Mesothelial cell of epicardium (in vitro differentiated cells): ENCODE measurements at regions not wholly inside any gene's neighbourhood (a gene's known extent, or its start where the extent isn't known, plus 50 kb on each side); places are given as distances from the start of the nearest gene placed in this dataset.

Experiments
- DNase-seq, 2 experiments: peaks; one replicate each; pipeline ENCODE4 v3.0.0; 2021; ENCODE audit warnings: low spot score in 2 of 2; ENCODE audit not compliant: unreplicated experiment in 2 of 2
- H3K27ac Mint-ChIP-seq: 2 replicates; pipeline ENCODE4 v1.8.0; 2021; ENCODE audit warnings: mixed read lengths
- H3K27me3 Mint-ChIP-seq: 2 replicates; pipeline ENCODE4 v1.8.0; 2021; ENCODE audit warnings: low read depth, mixed read lengths
- H3K36me3 Mint-ChIP-seq: 2 replicates; pipeline ENCODE4 v1.8.0; 2021; ENCODE audit warnings: mixed read lengths
- H3K4me1 Mint-ChIP-seq: 2 replicates; pipeline ENCODE4 v1.8.0; 2021; ENCODE audit warnings: mixed read lengths
- H3K4me3 Mint-ChIP-seq: 2 replicates; pipeline ENCODE4 v1.8.0; 2021; ENCODE audit warnings: mild to moderate bottlenecking, moderate library complexity, mixed read lengths
- H3K9me3 Mint-ChIP-seq: 2 replicates; pipeline ENCODE4 v1.8.0; 2021; ENCODE audit warnings: mixed read lengths
- CTCF ChIP-seq: fragments of 200-600 bp; sonication (generic); IDR thresholded peaks from one replicate; pipeline ENCODE4 v1.5.0; 2021; ENCODE audit warnings: antibody characterized with exemption; ENCODE audit not compliant: unreplicated experiment

GRCh38 chr1:170273291-170274130, 127.8 kb downstream of the NTMT2 start:
- DNase-seq, result no peak
- Mint-ChIP-seq H3K27me3 (no peaks in the 10 kb centered on the region), H3K4me1 (no peaks in the 10 kb centered on the region), H3K4me3 (no peak overlapping the region), H3K27ac (no peak overlapping the region), H3K9me3 (no peaks in the 10 kb centered on the region), H3K36me3 (no peaks in the 10 kb centered on the region)
- TF ChIP-seq CTCF, result no peak

- H3K9me3 Mint-ChIP-seq, result peaks cover 3% of the 10 kb centered on the region
- no peaks in the 10 kb centered on the region for H3K4me1 Mint-ChIP-seq
- no peak overlapping the region for H3K27ac Mint-ChIP-seq
- TF ChIP-seq CTCF, result no peak
- no peak overlapping the region for H3K4me3 Mint-ChIP-seq
- no peaks in the 10 kb centered on the region for H3K27me3 Mint-ChIP-seq
- no peaks in the 10 kb centered on the region for H3K36me3 Mint-ChIP-seq
- DNase-seq, result no peak
Measured at GRCh38 chr1:170274131-170274501, 128.4 kb downstream of the NTMT2 start.

- no peak for DNase-seq
- H3K4me1 Mint-ChIP-seq, result no peaks in the 10 kb centered on the region
- H3K36me3 Mint-ChIP-seq, result no peaks in the 10 kb centered on the region
- no peaks in the 10 kb centered on the region for H3K27me3 Mint-ChIP-seq
- H3K4me3 Mint-ChIP-seq, result no peak overlapping the region
- H3K27ac Mint-ChIP-seq, result no peak overlapping the region
- peaks cover 6% of the 10 kb centered on the region for H3K9me3 Mint-ChIP-seq
- TF ChIP-seq CTCF, result no peak
Measured at GRCh38 chr1:170277985-170278384, 132.2 kb downstream of the NTMT2 start.

- no peak overlapping the region for H3K27ac Mint-ChIP-seq
- DNase-seq, result no peak
- H3K4me1 Mint-ChIP-seq, result no peaks in the 10 kb centered on the region
- no peaks in the 10 kb centered on the region for H3K27me3 Mint-ChIP-seq
- no peaks in the 10 kb centered on the region for H3K36me3 Mint-ChIP-seq
- no peak overlapping the region for H3K4me3 Mint-ChIP-seq
- TF ChIP-seq CTCF, result no peak
- peaks cover 4% of the 10 kb centered on the region for H3K9me3 Mint-ChIP-seq
Measured at GRCh38 chr1:170284016-170284415, 138.3 kb downstream of the NTMT2 start.

GRCh38 chr1:170284512-170284911, 138.8 kb downstream of the NTMT2 start:
- no peak overlapping the region for H3K27ac Mint-ChIP-seq
- H3K4me3 Mint-ChIP-seq, result no peak overlapping the region
- H3K4me1 Mint-ChIP-seq, result no peaks in the 10 kb centered on the region
- TF ChIP-seq CTCF, result no peak
- no peaks in the 10 kb centered on the region for H3K27me3 Mint-ChIP-seq
- no peaks in the 10 kb centered on the region for H3K36me3 Mint-ChIP-seq
- peaks cover 3% of the 10 kb centered on the region for H3K9me3 Mint-ChIP-seq
- no peak for DNase-seq
